Activated CD4-positive, CD25-positive, alpha-beta regulatory T cell treated with anti-CD3 and anti-CD28 coated beads, Interleukin-2, amount 50 U/mL, for 72 hours (primary cell): ENCODE measurements at regions not wholly inside any gene's neighbourhood (a gene's known extent, or its start where the extent isn't known, plus 50 kb on each side); places are given as distances from the start of the nearest gene placed in this dataset.

ENCODE experiments used
- DNase-seq: peaks from one replicate; pipeline ENCODE4 v3.0.0; 2021

DNA sequence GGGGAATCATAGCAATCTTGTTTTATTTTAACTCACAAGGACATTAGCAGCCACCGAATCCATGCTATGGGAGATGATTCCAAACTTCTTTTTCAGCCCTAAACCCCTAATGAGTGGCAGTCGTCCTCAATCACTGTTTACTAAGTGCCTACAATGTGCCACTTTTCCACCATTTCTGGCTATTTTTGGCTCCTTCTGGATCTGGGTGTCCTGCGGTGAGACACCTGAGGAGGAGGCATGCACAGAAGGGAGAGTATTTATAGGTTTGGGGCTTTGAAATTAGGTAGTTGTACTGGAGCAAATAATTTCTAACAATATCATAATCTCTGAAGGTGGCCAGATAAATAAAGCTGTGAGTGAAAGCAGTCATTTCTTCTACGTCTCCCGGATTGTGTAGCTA lies 1125.6 kb downstream of the BCL11B start:
- DNase-seq = no peak

GRCh38 chr14:98154254-98154653 lies 1117.7 kb downstream of the BCL11B start:
- DNase-seq = no peak

GRCh38 chr14:98156411-98156810 lies 1115.6 kb downstream of the BCL11B start:
- no peak for DNase-seq

GRCh38 chr14:98160901-98161300 lies 1111.1 kb downstream of the BCL11B start:
- no peak for DNase-seq

DNA sequence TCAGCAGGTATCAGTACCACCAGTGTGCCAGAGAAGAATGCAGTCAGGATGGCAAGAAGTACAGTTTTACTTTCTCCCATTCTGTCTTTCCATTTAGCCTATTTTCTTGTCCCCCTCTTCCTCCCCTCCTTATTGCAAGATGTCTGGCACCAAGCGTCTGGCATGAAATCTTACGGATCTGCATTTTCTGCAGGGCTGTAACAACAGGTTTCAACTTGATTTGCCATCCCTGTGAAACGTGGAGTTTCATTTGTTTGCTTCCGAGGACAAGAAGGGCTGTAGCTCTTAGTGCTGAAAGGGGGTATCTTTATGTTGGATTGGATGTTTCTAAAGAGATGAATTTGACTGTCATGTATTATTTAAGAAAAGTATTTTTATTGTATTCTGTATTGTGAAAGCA lies 1110.6 kb downstream of the BCL11B start:
- no peak for DNase-seq

GRCh38 chr14:98162856-98163805 lies 1108.9 kb downstream of the BCL11B start:
- DNase-seq = no peak

- DNase-seq = no peak
These were observed 1108.1 kb downstream of the BCL11B start for GRCh38 chr14:98163873-98164272.

DNA sequence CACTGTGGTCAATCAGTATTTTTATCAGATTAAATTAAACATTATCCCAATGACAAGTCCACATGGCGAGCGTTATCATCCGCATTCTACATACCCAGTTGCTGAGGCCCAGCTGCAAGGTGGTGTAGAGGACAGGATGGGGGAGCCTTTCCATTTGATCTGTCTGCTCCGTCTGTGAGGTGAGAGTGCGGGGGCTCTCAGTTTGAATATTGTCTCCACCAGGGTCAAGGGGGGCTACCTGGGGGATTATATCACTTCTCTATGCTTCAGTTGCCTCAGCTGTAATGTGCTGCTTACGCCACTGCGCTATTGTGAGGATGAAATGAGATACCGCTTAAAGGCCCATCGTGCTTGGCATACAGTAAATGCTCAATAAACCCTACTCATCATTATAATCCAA lies 1106.0 kb downstream of the BCL11B start:
- no peak for DNase-seq

GRCh38 chr14:98167275-98167674 lies 1104.7 kb downstream of the BCL11B start:
- DNase-seq = no peak

DNA sequence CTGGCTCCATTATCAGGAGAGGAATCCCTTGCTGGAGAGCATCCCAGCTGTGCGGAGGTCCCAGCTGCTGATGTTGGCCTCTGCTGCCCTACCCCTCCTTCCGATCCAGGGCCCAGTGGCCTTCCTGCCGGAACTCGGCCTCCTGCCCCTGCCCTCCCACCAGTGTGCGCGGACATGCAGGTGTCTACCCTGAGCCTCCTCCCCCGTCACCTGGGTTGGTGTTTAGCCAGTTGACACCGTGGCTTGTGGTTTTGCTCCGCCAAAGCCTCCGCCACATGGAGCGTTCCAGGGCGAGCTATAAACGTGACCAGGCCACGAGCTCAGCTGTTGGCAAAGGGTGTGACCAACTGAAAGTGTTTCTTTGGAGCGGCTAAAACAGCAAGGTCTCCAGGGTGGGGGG lies 1104.3 kb downstream of the BCL11B start:
- peak; percentile 53 for DNase-seq

DNA sequence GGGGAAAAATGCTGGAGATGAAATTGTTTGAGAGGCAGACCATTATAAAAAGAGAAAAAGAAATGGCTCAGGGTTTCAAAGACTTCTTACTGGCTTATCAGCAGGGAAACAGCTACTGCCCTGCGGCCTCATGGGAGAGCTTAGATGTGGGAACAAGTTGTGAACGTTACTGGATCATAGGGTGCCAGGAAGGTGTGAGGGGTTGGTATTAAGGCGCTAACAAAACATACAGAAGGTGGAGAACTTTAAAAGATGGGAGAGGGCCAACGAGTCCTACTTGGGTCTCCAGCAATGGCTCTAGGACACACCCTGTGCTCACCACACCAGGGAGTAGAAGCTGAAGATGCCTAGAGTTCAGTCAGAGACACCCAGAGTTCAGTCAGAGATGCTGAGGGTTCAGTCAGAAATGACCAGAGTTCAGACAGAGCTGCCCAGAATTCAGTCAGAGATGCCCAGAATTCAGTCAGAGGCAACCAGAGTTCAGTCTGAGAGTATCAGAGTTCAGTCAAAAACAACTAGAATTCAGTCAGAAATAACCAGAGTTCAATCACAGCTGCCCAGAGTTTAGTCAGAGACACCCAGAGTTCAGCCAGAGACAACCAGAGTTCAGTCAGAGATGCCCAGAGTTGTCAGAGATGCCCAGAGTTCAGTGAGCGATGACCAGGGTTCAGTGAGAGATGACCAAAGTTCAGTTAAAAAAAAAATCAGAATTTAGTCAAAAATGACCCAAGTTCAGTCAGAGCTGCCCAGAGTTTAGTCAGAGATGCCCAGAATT lies 1103.6 kb downstream of the BCL11B start:
- no peak for DNase-seq

DNA sequence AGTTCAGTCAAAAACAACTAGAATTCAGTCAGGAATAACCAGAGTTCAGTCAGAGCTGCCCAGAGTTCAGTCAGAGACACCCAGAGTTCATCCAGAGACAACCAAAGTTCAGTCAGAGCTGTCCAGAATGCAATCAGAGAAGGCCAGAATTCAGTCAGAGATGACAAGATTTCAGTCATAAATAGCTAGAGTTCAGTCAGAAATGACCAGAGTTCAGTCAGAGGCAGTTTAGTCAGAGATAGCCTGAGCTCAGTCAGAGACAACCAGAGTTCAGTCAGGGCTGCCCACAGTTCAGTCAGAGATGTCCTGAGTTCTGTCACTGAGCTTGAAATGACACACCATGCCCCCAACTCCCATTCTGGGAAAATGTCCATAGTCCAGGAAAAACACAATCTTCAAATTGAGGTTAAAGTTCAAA lies 1102.8 kb downstream of the BCL11B start:
- DNase-seq = no peak

- no peak for DNase-seq
These were observed 1101.4 kb downstream of the BCL11B start for GRCh38 chr14:98170575-98170974.

DNA sequence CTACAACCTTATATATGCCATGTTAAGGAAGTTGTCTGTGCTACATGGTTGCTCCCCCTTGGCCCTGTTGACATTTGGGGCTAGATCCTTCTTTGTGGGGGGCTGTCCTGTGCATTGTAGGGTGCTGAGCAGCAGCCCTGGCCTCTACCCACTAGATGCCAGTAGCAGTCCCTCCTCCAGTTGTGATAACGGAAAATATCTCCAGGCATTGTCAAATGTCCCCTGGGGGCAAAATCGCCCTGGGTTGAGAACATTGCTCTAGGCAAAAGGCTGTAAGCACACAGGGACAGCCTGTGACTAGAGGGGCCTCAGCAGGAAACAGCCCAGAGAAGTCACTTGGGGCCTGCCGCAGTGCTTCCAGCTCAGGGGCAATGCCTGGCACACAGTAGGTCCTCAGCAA lies 1100.3 kb downstream of the BCL11B start:
- no peak for DNase-seq

GRCh38 chr14:98172243-98172778 lies 1099.7 kb downstream of the BCL11B start:
- DNase-seq = no peak

GRCh38 chr14:98173305-98173704 lies 1098.7 kb downstream of the BCL11B start:
- no peak for DNase-seq

DNA sequence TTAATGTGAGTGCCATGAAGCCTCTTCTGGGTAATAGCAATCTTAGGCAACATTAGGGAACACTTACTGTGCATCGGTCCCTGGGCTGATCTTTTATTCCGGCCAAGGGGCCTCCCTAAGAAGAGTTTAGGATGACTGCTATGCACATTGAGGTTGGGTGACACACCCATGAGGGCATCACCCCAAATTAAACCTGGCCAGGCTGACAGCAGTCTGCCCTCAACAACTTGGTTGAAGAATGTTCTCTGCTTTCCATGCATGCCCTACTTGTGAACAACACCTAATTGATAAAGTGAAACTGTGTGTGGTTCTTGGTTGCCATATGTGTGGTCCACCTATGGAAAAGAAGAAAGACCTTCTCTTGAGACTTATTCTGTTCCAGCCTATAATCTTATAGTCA lies 1098.0 kb downstream of the BCL11B start:
- DNase-seq = no peak

GRCh38 chr14:98175436-98175835 lies 1096.6 kb downstream of the BCL11B start:
- DNase-seq = no peak

GRCh38 chr14:98175881-98176280 lies 1096.1 kb downstream of the BCL11B start:
- DNase-seq = no peak

GRCh38 chr14:98176892-98177291 lies 1095.1 kb downstream of the BCL11B start:
- no peak for DNase-seq

GRCh38 chr14:98177551-98177950 lies 1094.4 kb downstream of the BCL11B start:
- peak; percentile 55 for DNase-seq

DNA sequence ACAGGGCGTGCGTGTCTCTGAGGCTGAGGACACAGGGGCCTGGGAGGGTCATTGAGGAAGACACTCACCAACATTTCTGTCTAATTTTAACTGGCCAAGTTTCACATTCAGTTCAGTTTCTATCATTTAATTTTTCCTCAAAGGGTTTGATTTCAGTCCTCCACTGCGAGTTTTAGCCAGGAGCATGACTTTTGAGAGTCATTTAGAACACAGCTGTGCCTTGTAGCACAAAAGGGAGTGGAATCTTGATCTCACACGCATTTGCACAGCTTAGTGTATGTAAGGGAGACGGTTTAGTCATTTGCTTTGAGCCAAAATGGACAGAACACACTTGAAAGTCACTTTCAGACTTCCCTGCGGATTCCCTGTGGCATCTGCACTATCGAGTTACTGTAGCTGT lies 1090.8 kb downstream of the BCL11B start:
- no peak for DNase-seq

- DNase-seq = no peak
These were observed 1090.2 kb downstream of the BCL11B start for GRCh38 chr14:98181768-98182167.
